Naive thymus-derived CD4-positive, alpha-beta T cell (primary cell): ENCODE measurements at regions not wholly inside any gene's neighbourhood (a gene's known extent, or its start where the extent isn't known, plus 50 kb on each side); places are given as distances from the start of the nearest gene placed in this dataset.
"Not testable (repeated sequence)": the region's sequence is repeated elsewhere in the genome, so short reads cannot be mapped to it uniquely, and the experiment has no call there.

Source experiments
- ATAC-seq: fragments of 150-1000 bp; cut with Tn5 transposase; 2 replicates; pipeline ENCODE4 v1.10.0; 2021; ENCODE audit warnings: mild to moderate bottlenecking, moderate library complexity
- CTCF ChIA-PET: fragments of 350-600 bp; sonication (Branson Sonifier 250); formaldehyde crosslinking; loops from one replicate; lab custom pipeline; 2021; ENCODE audit warnings: antibody characterized with exemption; lab: Charles Lee
- POLR2A ChIA-PET: fragments of 350-600 bp; sonication (Branson Sonifier 250); formaldehyde crosslinking; loops from one replicate; lab custom pipeline; 2021; ENCODE audit warnings: antibody characterized with exemption, inconsistent platforms; lab: Charles Lee
- DNase-seq, 9 donors: peaks; one replicate each; pipeline versions ENCODE4 v3.0.0 to v3.0.0-alpha.2; 2020 to 2022; ENCODE audit warnings: mixed read lengths in 1 of 9
- H3K27ac ChIP-seq: one replicate; pipeline ENCODE4 v1.7.0; 2013; ENCODE audit warnings: mild to moderate bottlenecking, low read depth, low read length, moderate library complexity
- H3K27me3 ChIP-seq, 2 donors: one replicate each; pipeline ENCODE4 v1.7.0; 2013; ENCODE audit warnings: low read length in 2 of 2, mild to moderate bottlenecking in 2 of 2, moderate library complexity in 2 of 2; ENCODE audit not compliant: control insufficient read depth in 2 of 2, insufficient read depth in 2 of 2
- H3K36me3 ChIP-seq, 3 experiments: 1 replicate in 2 of 3; 2 replicates in 1 of 3; pipeline ENCODE4 v1.7.0; 2013; ENCODE audit warnings: low read length in 3 of 3, mild to moderate bottlenecking in 3 of 3, moderate library complexity in 1 of 3; ENCODE audit not compliant: insufficient read depth in 3 of 3, control insufficient read depth in 2 of 3
- H3K4me1 ChIP-seq, 2 donors: one replicate each; pipeline ENCODE4 v1.7.0; 2013; ENCODE audit warnings: low read length in 2 of 2, mild to moderate bottlenecking in 2 of 2, moderate library complexity in 1 of 2; ENCODE audit not compliant: control insufficient read depth in 2 of 2, insufficient read depth in 2 of 2
- H3K4me3 ChIP-seq: 2 replicates; pipeline ENCODE4 v1.7.0; 2013; ENCODE audit warnings: mild to moderate bottlenecking, low read length
- H3K9me3 ChIP-seq, 3 experiments: 1 replicate in 2 of 3; 2 replicates in 1 of 3; pipeline ENCODE4 v1.7.0; 2013; ENCODE audit warnings: low read length in 3 of 3; ENCODE audit not compliant: control insufficient read depth in 2 of 3
- H3K27ac Mint-ChIP-seq, 9 donors: one replicate each; pipeline ENCODE4 v1.8.0; 2020 to 2022; ENCODE audit warnings: mixed read lengths in 9 of 9, mild to moderate bottlenecking in 8 of 9, moderate library complexity in 5 of 9, inconsistent platforms in 2 of 9
- H3K27me3 Mint-ChIP-seq, 5 donors: one replicate each; pipeline ENCODE4 v1.8.0; 2021 to 2022; ENCODE audit warnings: mixed read lengths in 5 of 5, mild to moderate bottlenecking in 1 of 5
- H3K36me3 Mint-ChIP-seq, 5 donors: one replicate each; pipeline ENCODE4 v1.8.0; 2020 to 2022; ENCODE audit warnings: mixed read lengths in 5 of 5, mild to moderate bottlenecking in 3 of 5, inconsistent platforms in 1 of 5
- H3K4me1 Mint-ChIP-seq, 7 donors: one replicate each; pipeline ENCODE4 v1.8.0; 2020 to 2022; ENCODE audit warnings: mixed read lengths in 7 of 7, mild to moderate bottlenecking in 3 of 7, inconsistent platforms in 1 of 7
- H3K4me3 Mint-ChIP-seq, 10 donors: one replicate each; pipeline ENCODE4 v1.8.0; 2020 to 2022; ENCODE audit warnings: mild to moderate bottlenecking in 10 of 10, mixed read lengths in 10 of 10, moderate library complexity in 6 of 10, inconsistent platforms in 2 of 10
- H3K9me3 Mint-ChIP-seq, 11 donors: one replicate each; pipeline ENCODE4 v1.8.0; 2020 to 2022; ENCODE audit warnings: mixed read lengths in 11 of 11, mild to moderate bottlenecking in 4 of 11, inconsistent platforms in 1 of 11, moderate library complexity in 1 of 11
- intact Hi-C, 2 donors: fragments of 100-400 bp; cut with micrococcal nuclease; formaldehyde crosslinking; loops; one replicate each; pipeline ENCODE4 v1.15.1; 2023

- no peaks in the 10 kb centered on the region for H3K9me3 Mint-ChIP-seq
- ChIA-PET POLR2A (no interaction called here), CTCF (no interaction called here)
- no peak overlapping the region for H3K4me3 Mint-ChIP-seq
- DNase-seq (no peak), ATAC-seq (no peak)
- H3K27ac Mint-ChIP-seq, result no peak overlapping the region
- peaks cover 6 to 20% (median 15%) of the 10 kb centered on the region in 5 donors for H3K27me3 Mint-ChIP-seq
- no peaks in the 10 kb centered on the region for H3K9me3 ChIP-seq
- H3K27ac ChIP-seq, result no peak overlapping the region
- intact Hi-C loops, result no loop called here
- no peak overlapping the region for H3K4me3 ChIP-seq
- no peaks in the 10 kb centered on the region for H3K27me3 ChIP-seq
- H3K4me1 ChIP-seq, result no peaks in the 10 kb centered on the region
- H3K36me3 ChIP-seq, result no peaks in the 10 kb centered on the region
- no peaks in the 10 kb centered on the region for H3K36me3 Mint-ChIP-seq
- H3K4me1 Mint-ChIP-seq, result peaks cover 0 to 2% (median 0%) of the 10 kb centered on the region in 7 donors
Measured at GRCh38 chr4:53890461-53890860, 173.9 kb downstream of the CHIC2 start.

GRCh38 chr4:53889326-53890055 lies 174.9 kb downstream of the CHIC2 start:
- intact Hi-C loops, result no loop called here
- POLR2A ChIA-PET, result no interaction called here
- no peaks in the 10 kb centered on the region for H3K36me3 ChIP-seq
- H3K27ac ChIP-seq, result no peak overlapping the region
- CTCF ChIA-PET, result no interaction called here
- Mint-ChIP-seq H3K9me3 (no peaks in the 10 kb centered on the region), H3K4me1 (peaks cover 0 to 2% (median 0%) of the 10 kb centered on the region in 7 donors), H3K36me3 (no peaks in the 10 kb centered on the region), H3K4me3 (no peak overlapping the region), H3K27ac (no peak overlapping the region), H3K27me3 (peaks cover 0 to 22% (median 13%) of the 10 kb centered on the region in 5 donors)
- ATAC-seq (no peak), DNase-seq (no peak)
- H3K4me3 ChIP-seq, result no peak overlapping the region
- no peaks in the 10 kb centered on the region for H3K27me3 ChIP-seq
- no peaks in the 10 kb centered on the region for H3K4me1 ChIP-seq
- H3K9me3 ChIP-seq, result no peaks in the 10 kb centered on the region

GRCh38 chr4:53886090-53886489 lies 178.3 kb downstream of the CHIC2 start:
- no peaks in the 10 kb centered on the region for H3K36me3 Mint-ChIP-seq
- Histone ChIP-seq H3K4me3 (no peak overlapping the region), H3K27me3 (no peaks in the 10 kb centered on the region), H3K4me1 (no peaks in the 10 kb centered on the region), H3K27ac (no peak overlapping the region), H3K9me3 (no peaks in the 10 kb centered on the region), H3K36me3 (no peaks in the 10 kb centered on the region)
- CTCF ChIA-PET, result no interaction called here
- H3K27me3 Mint-ChIP-seq, result peaks cover 0 to 24% (median 11%) of the 10 kb centered on the region in 5 donors
- no peak overlapping the region for H3K4me3 Mint-ChIP-seq
- no peak overlapping the region for H3K27ac Mint-ChIP-seq
- POLR2A ChIA-PET, result no interaction called here
- peaks cover 0 to 10% (median 2%) of the 10 kb centered on the region in 11 donors for H3K9me3 Mint-ChIP-seq
- intact Hi-C loops, result no loop called here
- DNase-seq (no peak), ATAC-seq (no peak)
- H3K4me1 Mint-ChIP-seq, result peaks cover 0 to 2% (median 0%) of the 10 kb centered on the region in 7 donors

- H3K27me3 Mint-ChIP-seq, result peaks cover 0 to 20% (median 11%) of the 10 kb centered on the region in 5 donors
- H3K27ac Mint-ChIP-seq, result no peak overlapping the region
- intact Hi-C loops, result no loop called here
- Histone ChIP-seq H3K4me3 (no peak overlapping the region), H3K36me3 (no peaks in the 10 kb centered on the region), H3K27ac (no peak overlapping the region), H3K4me1 (no peaks in the 10 kb centered on the region), H3K27me3 (no peaks in the 10 kb centered on the region), H3K9me3 (no peaks in the 10 kb centered on the region)
- DNase-seq, result no peak
- ChIA-PET CTCF (no interaction called here), POLR2A (no interaction called here)
- no peak for ATAC-seq
- no peaks in the 10 kb centered on the region for H3K36me3 Mint-ChIP-seq
- no peak overlapping the region for H3K4me3 Mint-ChIP-seq
- H3K4me1 Mint-ChIP-seq, result peaks cover 0 to 2% (median 0%) of the 10 kb centered on the region in 7 donors
- peaks cover 0 to 10% (median 2%) of the 10 kb centered on the region in 11 donors for H3K9me3 Mint-ChIP-seq
Measured at GRCh38 chr4:53885668-53886067, 178.7 kb downstream of the CHIC2 start.

- H3K27ac ChIP-seq, H3K4me1 ChIP-seq, H3K27me3 ChIP-seq, H3K9me3 Mint-ChIP-seq, H3K9me3 ChIP-seq, H3K4me3 ChIP-seq, POLR2A ChIA-PET, H3K27ac Mint-ChIP-seq, CTCF ChIA-PET, H3K4me3 Mint-ChIP-seq, H3K4me1 Mint-ChIP-seq, DNase-seq, H3K36me3 Mint-ChIP-seq, intact Hi-C loops, H3K36me3 ChIP-seq, ATAC-seq: not testable (repeated sequence)
- H3K27me3 Mint-ChIP-seq, result peaks cover 0 to 16% (median 5%) of the 10 kb centered on the region in 5 donors
Measured at GRCh38 chr4:53877096-53877495, 187.3 kb downstream of the CHIC2 start.

GRCh38 chr4:53866055-53866454 lies 198.3 kb downstream of the CHIC2 start:
- Histone ChIP-seq H3K4me1 (no peaks in the 10 kb centered on the region), H3K9me3 (no peaks in the 10 kb centered on the region), H3K36me3 (no peaks in the 10 kb centered on the region), H3K4me3 (no peak overlapping the region), H3K27me3 (no peaks in the 10 kb centered on the region), H3K27ac (no peak overlapping the region)
- ATAC-seq (no peak), DNase-seq (no peak)
- no peaks in the 10 kb centered on the region for H3K36me3 Mint-ChIP-seq
- no peaks in the 10 kb centered on the region for H3K4me1 Mint-ChIP-seq
- H3K4me3 Mint-ChIP-seq, result no peak overlapping the region
- H3K27ac Mint-ChIP-seq, result no peak overlapping the region
- H3K9me3 Mint-ChIP-seq, result no peaks in the 10 kb centered on the region
- H3K27me3 Mint-ChIP-seq, result peaks cover 0 to 14% (median 6%) of the 10 kb centered on the region in 5 donors
- CTCF ChIA-PET, result no interaction called here
- POLR2A ChIA-PET, result no interaction called here
- intact Hi-C loops, result no loop called here

- no peaks in the 10 kb centered on the region for H3K27me3 ChIP-seq
- ChIA-PET POLR2A (no interaction called here), CTCF (no interaction called here)
- DNase-seq (no peak), ATAC-seq (no peak)
- H3K36me3 ChIP-seq, result no peaks in the 10 kb centered on the region
- H3K4me1 Mint-ChIP-seq, result no peaks in the 10 kb centered on the region
- no peaks in the 10 kb centered on the region for H3K9me3 ChIP-seq
- intact Hi-C loops, result no loop called here
- H3K4me1 ChIP-seq, result no peaks in the 10 kb centered on the region
- no peaks in the 10 kb centered on the region for H3K9me3 Mint-ChIP-seq
- H3K27me3 Mint-ChIP-seq, result peaks cover 0 to 7% (median 3%) of the 10 kb centered on the region in 5 donors
- H3K4me3 ChIP-seq, result no peak overlapping the region
- no peak overlapping the region for H3K27ac ChIP-seq
- H3K36me3 Mint-ChIP-seq, result no peaks in the 10 kb centered on the region
- H3K27ac Mint-ChIP-seq, result no peak overlapping the region
- H3K4me3 Mint-ChIP-seq, result no peak overlapping the region
Measured at GRCh38 chr4:53865054-53865453, 199.4 kb downstream of the CHIC2 start.
